ENCODE measurements at regions not wholly inside any gene's neighbourhood (a gene's known extent, or its start where the extent isn't known, plus 50 kb on each side); places are given as distances from the start of the nearest gene placed in this dataset.
A peak's percentile ranks its signal among the peaks of the same experiment; 100 is the strongest.

- no peak for TF ChIP-seq CTCF (IDR thresholded peaks at IDR 0.05)
- WGBS, 2 donors = 47 to 51% methylated on average over 6 of the region's 6 CpGs
- Histone ChIP-seq H3K4me3 (no peak overlapping the region), H3K4me1 (no peaks in the 10 kb centered on the region), H3K27me3 (peaks cover 0 to 72% (median 59%) of the 10 kb centered on the region in 7 donors), H3K36me3 (no peaks in the 10 kb centered on the region), H3K9me3 (peaks cover 0 to 21% (median 3%) of the 10 kb centered on the region in 11 donors), H3K27ac (no peak overlapping the region)
- ATAC-seq (no peak), DNase-seq (no peak)
- intact Hi-C loops (cut with DNase I) = no loop called here
Observed at GRCh38 chr12:113650476-113650875, 178.8 kb upstream of the LHX5 start.

GRCh38 chr12:113649256-113649830 is 177.7 kb upstream of the LHX5 start:
- no peaks in the 10 kb centered on the region for H3K4me1 ChIP-seq
- no peak for TF ChIP-seq CTCF (IDR thresholded peaks at IDR 0.05)
- H3K36me3 ChIP-seq = no peaks in the 10 kb centered on the region
- peaks cover 0 to 10% (median 0%) of the 10 kb centered on the region in 11 donors for H3K9me3 ChIP-seq
- no peak for ATAC-seq
- no peak overlapping the region for H3K27ac ChIP-seq
- 16 to 17% methylated on average over 20 of the region's 20 CpGs for WGBS, 2 donors
- intact Hi-C loops (cut with DNase I) = no loop called here
- H3K4me3 ChIP-seq = no peak overlapping the region
- peaks cover 0 to 84% (median 70%) of the 10 kb centered on the region in 7 donors for H3K27me3 ChIP-seq
- no peak for DNase-seq

- TF ChIP-seq CTCF (IDR thresholded peaks at IDR 0.05) = peak in 1 of 9 donors; percentile 12
- no peak overlapping the region for H3K4me3 ChIP-seq
- no peak overlapping the region for H3K27ac ChIP-seq
- no peaks in the 10 kb centered on the region for H3K9me3 ChIP-seq
- no peaks in the 10 kb centered on the region for H3K4me1 ChIP-seq
- H3K36me3 ChIP-seq = no peaks in the 10 kb centered on the region
- no peak for ATAC-seq
- intact Hi-C loops (cut with DNase I) = no loop called here
- WGBS, 2 donors = 69 to 73% methylated on average over 4 of the region's 4 CpGs
- H3K27me3 ChIP-seq = peaks cover 0 to 95% (median 82%) of the 10 kb centered on the region in 7 donors
- DNase-seq = no peak
Observed at GRCh38 chr12:113647048-113647447, 175.4 kb upstream of the LHX5 start.

GRCh38 chr12:113645603-113646002 is 173.9 kb upstream of the LHX5 start:
- intact Hi-C loops (cut with DNase I) = no loop called here
- no peaks in the 10 kb centered on the region for H3K9me3 ChIP-seq
- no peak overlapping the region for H3K27ac ChIP-seq
- peaks cover 0 to 93% (median 82%) of the 10 kb centered on the region in 7 donors for H3K27me3 ChIP-seq
- H3K36me3 ChIP-seq = no peaks in the 10 kb centered on the region
- H3K4me3 ChIP-seq = no peak overlapping the region
- no peak for ATAC-seq
- 25 to 35% methylated on average over 14 of the region's 14 CpGs for WGBS, 2 donors
- TF ChIP-seq CTCF (IDR thresholded peaks at IDR 0.05) = no peak
- DNase-seq = no peak
- no peaks in the 10 kb centered on the region for H3K4me1 ChIP-seq
